Stimulated activated CD4-positive, alpha-beta T cell treated with anti-CD3 and anti-CD28 coated beads, TNF-alpha, amount 100 ng/mL, for 4 hours (primary cell): ENCODE measurements at regions not wholly inside any gene's neighbourhood (a gene's known extent, or its start where the extent isn't known, plus 50 kb on each side); places are given as distances from the start of the nearest gene placed in this dataset.
A peak's percentile ranks its signal among the peaks of the same experiment; 100 is the strongest.

ENCODE experiments used
- DNase-seq, 3 experiments: peaks; one replicate each; pipeline ENCODE4 v3.0.0-alpha.2; 2020; ENCODE audit warnings: low read depth in 3 of 3

- peak in 2 of 3 experiments; percentile 65 to 77 for DNase-seq
Measured at GRCh38 chr21:45592208-45592619, 50.0 kb upstream of the SLC19A1 start.

GRCh38 chr21:45592626-45593134 lies 50.4 kb upstream of the SLC19A1 start:
- DNase-seq: no peak

GRCh38 chr21:45593162-45594022 lies 50.1 kb upstream of the PCBP3 start:
- no peak for DNase-seq
